ENCODE measurements at regions not wholly inside any gene's neighbourhood (a gene's known extent, or its start where the extent isn't known, plus 50 kb on each side); places are given as distances from the start of the nearest gene placed in this dataset.

GRCh38 chr6:43977404-43978111 is 149.7 kb downstream of the MRPL14 start:
- intact Hi-C loops (cut with DNase I): no loop called here
- Histone ChIP-seq H3K4me1 (replicated peaks) (no peaks in the 10 kb centered on the region), H3K27ac (no peak overlapping the region), H3K36me3 (no peaks in the 10 kb centered on the region), H3K4me3 (no peak overlapping the region), H3K27me3 (replicated peaks; ENCODE audit: insufficient read depth) (no peaks in the 10 kb centered on the region), H3K9me3 (no peaks in the 10 kb centered on the region)
- TF ChIP-seq POLR2AphosphoS5 (IDR thresholded peaks at IDR 0.05) (no peak), CTCF (IDR thresholded peaks at IDR 0.05) (no peak), POLR2A (IDR thresholded peaks at IDR 0.05) (no peak)
- WGBS: 86% methylated on average over 10 of the region's 10 CpGs
- no peak for DNase-seq (ENCODE audit: low spot score)

- intact Hi-C loops (cut with DNase I): no loop called here
- no peak for DNase-seq (ENCODE audit: low spot score)
Observed at GRCh38 chr6:43976706-43977403, 150.4 kb downstream of the MRPL14 start.

GRCh38 chr6:43974643-43975230 is 152.5 kb downstream of the MRPL14 start:
- no peak for DNase-seq (ENCODE audit: low spot score)
- no peaks in the 10 kb centered on the region for H3K27me3 ChIP-seq (replicated peaks; ENCODE audit: insufficient read depth)
- WGBS: 73% methylated on average over 3 of the region's 3 CpGs
- no peaks in the 10 kb centered on the region for H3K36me3 ChIP-seq
- intact Hi-C loops (cut with DNase I): loop anchor here (5.0 kb wide), 1 partner anchor 103 kb away; no protein-coding TSS in a partner anchor
- TF ChIP-seq POLR2AphosphoS5 (IDR thresholded peaks at IDR 0.05): no peak
- TF ChIP-seq POLR2A (IDR thresholded peaks at IDR 0.05): no peak
- no peak for TF ChIP-seq CTCF (IDR thresholded peaks at IDR 0.05)
- H3K4me1 ChIP-seq (replicated peaks): no peaks in the 10 kb centered on the region
- H3K9me3 ChIP-seq: no peaks in the 10 kb centered on the region
- no peak overlapping the region for H3K4me3 ChIP-seq
- no peak overlapping the region for H3K27ac ChIP-seq

More at GRCh38 chr6:43976706-43977403, 150.4 kb downstream of the MRPL14 start:
- Histone ChIP-seq H3K9me3 (no peaks in the 10 kb centered on the region), H3K27ac (no peak overlapping the region), H3K27me3 (replicated peaks; ENCODE audit: insufficient read depth) (no peaks in the 10 kb centered on the region), H3K4me3 (no peak overlapping the region), H3K36me3 (no peaks in the 10 kb centered on the region), H3K4me1 (replicated peaks) (no peaks in the 10 kb centered on the region)
- 66% methylated on average over 5 of the region's 5 CpGs for whole genome bisulfite sequencing
- no peak for TF ChIP-seq POLR2AphosphoS5 (IDR thresholded peaks at IDR 0.05)
- TF ChIP-seq CTCF (IDR thresholded peaks at IDR 0.05): no peak
- no peak for TF ChIP-seq POLR2A (IDR thresholded peaks at IDR 0.05)

GRCh38 chr6:43973357-43973756 is 153.9 kb downstream of the MRPL14 start:
- intact Hi-C loops (cut with DNase I): loop anchor here (5.0 kb wide), 1 partner anchor 104 kb away; no protein-coding TSS in a partner anchor
- H3K4me3 ChIP-seq: no peak overlapping the region
- no peaks in the 10 kb centered on the region for H3K36me3 ChIP-seq
- H3K27ac ChIP-seq: no peak overlapping the region
- no peaks in the 10 kb centered on the region for H3K9me3 ChIP-seq
- DNase-seq (ENCODE audit: low spot score): peak; percentile 41
- WGBS: 40% methylated on average over 4 of the region's 4 CpGs
- no peak for TF ChIP-seq CTCF (IDR thresholded peaks at IDR 0.05)
- TF ChIP-seq POLR2A (IDR thresholded peaks at IDR 0.05): no peak
- no peak for TF ChIP-seq POLR2AphosphoS5 (IDR thresholded peaks at IDR 0.05)
- H3K4me1 ChIP-seq (replicated peaks): no peaks in the 10 kb centered on the region
- no peaks in the 10 kb centered on the region for H3K27me3 ChIP-seq (replicated peaks; ENCODE audit: insufficient read depth)

Measured in prostate gland (tissue), 2 donors.